Activated effector memory CD4-positive, alpha-beta T cell treated with Interleukin-2 at 50 U/mL for 16 hours (primary cell): ENCODE measurements at regions not wholly inside any gene's neighbourhood (a gene's known extent, or its start where the extent isn't known, plus 50 kb on each side); places are given as distances from the start of the nearest gene placed in this dataset.
A peak's percentile ranks its signal among the peaks of the same experiment; 100 is the strongest.

Experiments used
- DNase-seq: peaks from one replicate; pipeline ENCODE4 v3.0.0-alpha.2; 2020

DNA sequence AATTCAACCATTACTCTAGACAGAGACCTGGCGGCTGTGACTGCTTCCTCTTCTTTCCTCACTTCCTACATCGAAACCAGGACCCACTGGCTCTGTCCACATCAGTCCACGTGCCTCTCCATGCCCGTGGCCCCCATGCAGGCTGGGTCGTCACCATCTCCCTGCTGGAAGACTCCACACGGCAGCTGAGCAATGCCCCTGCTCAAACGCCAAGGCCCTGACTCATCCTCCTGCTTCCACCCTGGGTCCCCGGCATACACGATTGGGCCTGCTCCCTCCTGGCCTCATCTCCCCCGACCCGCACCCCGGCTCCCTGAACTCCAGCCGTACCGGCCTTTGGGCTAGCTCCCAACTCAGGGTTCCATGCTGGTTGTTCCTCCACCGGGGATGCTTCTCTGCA lies 67.2 kb upstream of the IER5L start:
- no peak for DNase-seq

DNA sequence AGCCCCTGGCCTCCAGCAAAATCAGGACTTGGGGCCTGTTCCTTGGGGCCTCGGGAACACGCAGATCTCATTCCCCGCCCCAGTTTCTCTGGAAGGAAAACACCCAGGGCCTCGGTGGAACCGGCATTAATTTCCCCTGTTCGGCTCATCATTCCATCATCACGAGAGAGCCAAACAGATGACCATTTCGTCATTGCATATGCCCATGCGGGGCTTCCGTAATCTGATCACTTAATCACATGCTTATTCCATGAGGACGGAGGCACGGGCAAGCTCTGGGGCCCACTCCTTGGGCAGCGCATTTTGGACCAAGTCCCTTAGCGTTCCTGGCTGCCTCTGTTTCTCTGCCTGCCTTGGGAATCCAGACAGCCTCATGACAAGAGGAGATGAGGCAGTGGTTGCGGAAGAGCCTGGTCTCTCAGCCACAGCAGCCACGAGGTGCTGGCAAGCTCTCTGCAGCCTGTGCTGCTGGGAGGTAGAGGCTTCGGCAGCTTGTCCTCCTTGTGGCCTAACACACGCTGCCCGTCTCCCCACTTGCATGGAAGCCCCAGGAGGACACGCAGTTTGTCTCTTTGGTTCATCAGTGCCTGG lies 65.0 kb upstream of the IER5L start:
- DNase-seq: no peak

DNA sequence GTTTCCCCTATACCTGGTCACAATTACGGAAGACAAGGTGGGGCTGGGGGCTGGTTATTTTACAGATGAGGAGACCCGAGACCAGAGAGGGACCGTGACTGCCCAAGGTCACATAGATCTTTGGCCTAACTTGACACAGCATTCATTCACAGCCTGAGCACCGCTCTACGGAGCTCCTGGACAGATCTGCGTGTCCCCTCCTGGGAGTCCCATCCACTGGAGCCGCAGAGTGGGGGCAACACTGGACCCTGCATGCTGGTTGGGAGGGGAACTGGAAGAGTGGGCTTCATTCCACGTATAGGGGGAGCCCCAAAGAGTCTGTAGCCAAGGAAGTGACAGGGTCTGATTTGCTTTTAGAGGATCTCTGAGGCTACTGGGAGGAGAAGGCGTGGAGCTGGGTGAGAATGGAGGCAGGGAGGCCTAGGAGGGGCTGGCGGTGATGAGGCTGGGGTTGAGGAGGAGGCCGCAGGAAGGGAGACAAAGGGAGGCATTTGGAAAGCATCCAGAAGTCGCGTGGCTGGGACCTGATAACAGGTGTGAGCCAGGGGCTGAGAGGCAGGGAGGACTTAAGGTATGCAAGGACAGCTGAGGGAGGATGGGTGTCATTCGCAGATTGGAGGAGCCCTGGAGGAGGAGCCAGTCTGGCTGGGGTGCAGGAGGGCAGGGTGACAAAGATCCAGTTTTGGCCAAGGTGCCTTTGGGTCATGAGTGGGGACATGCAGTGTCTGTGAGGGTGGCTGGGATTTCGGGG lies 64.3 kb upstream of the IER5L start:
- DNase-seq: no peak

DNA sequence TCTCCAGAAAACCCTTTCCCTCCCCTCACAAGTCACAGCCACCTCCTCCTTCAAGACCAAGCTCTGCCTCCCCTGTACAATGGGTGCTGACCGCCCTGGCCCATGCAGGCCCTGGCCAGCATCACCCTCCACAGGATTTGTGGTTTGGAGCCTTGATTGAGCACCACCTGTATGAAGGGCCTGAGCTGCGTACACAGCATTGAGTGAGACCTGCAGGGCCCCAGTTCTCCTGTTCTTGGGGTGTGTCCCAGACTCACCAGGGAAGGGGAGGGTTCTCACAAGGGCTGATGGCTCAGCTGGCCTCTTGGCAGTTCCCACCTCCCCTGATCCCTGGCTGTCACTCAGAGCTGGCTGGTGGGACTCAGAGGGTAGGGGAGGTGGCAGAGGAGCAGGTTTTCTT lies 63.7 kb upstream of the IER5L start:
- DNase-seq: no peak

DNA sequence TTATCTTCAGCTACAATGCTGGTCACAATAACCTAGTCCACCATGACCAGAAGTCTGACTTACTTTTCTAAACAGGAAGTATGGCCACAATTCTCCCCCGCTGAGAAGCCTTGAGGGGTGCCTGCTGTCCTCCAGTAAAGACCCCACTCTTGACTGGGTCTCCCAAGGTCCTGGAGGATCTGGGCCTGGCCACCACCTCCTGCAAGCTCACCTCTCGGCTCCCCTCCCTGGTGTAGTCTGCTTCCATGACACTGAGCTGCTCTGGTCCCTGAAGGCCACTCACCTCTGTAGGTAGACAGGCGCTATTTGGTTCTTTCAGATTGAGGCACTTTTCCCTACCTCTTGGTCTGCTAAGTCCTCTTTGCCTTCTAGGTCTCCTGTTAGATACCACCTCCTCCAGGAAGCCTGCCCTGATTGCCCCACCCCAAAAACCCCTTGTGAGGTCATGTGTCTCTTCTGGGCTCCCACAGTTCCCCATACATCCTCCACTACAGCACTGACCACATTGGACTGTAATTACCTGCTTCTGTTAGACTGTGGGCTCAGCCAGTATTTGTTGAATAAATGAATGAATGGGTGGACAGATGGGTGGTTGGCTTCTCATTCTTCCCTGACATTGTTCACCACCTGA lies 62.6 kb upstream of the IER5L start:
- DNase-seq: no peak

DNA sequence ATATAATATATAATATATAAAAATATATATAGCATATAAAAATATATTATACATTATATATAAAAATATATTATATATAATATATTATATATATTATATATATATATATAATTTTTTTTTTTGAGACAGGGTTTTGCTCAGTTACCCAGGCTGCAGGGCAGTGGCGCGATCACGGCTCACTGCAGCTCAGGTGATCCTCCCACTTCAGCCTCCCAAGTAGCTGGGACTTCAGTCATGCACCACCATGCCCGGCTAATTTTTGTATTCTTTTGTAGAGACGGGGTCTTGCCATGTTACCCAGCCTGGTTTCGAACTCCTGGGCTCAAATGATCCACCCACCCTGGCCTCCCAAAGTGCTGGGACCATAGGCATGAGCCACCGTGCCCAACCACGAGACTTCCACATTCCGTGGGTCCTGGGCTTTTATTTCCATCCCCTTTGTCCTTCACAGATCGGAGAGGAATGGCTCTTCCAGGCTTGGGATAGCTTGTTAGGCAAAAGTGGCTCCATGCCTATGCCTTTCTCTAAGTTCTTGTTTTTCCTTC lies 62.0 kb upstream of the IER5L start:
- no peak for DNase-seq

GRCh38 chr9:129237803-129238202 lies 59.7 kb upstream of the IER5L start:
- no peak for DNase-seq

GRCh38 chr9:129237164-129237611 lies 59.1 kb upstream of the IER5L start:
- no peak for DNase-seq

GRCh38 chr9:129236441-129237145 lies 58.5 kb upstream of the IER5L start:
- no peak for DNase-seq

DNA sequence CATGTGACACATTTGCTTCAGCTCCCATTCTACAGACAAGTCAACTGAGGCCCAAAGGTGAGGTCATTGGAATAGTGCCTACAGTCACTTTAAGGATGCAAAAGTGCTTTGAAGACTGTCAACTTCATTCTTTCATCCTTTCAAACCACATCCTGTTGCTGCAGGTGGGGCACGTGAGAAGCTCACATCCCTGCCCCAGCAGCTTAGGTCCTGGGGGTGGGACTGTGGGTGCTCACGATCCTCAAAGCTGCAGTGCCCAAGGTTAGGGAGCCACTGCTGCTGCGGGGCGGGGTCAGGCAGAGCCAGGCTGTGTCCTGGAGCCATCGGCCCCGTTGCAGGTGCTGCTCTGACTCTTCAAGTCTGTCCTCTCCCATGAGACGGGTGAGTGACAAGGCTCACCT lies 57.9 kb upstream of the IER5L start:
- peak; percentile 62 for DNase-seq

- no peak for DNase-seq
Observed at GRCh38 chr9:129235041-129235930, 57.2 kb upstream of the IER5L start.

DNA sequence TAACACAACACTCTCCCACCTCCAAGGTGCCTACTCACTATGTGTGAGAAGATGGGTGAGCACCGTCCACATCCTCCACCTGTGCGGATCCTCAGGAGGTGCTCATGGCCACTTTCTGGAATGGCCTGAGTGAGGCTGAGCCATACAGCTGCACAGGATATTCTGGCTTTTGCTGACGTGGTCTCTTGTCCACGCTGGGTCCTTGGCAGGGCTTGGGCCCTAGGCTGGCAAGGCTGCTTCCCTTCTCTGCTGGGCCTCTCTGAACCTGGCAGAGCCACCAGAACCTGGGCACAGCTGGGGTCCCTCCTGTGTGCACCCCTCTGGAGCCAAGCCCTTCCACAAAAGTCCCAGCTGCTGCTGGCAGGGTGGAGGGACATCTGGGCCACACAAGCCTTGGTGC lies 56.4 kb upstream of the IER5L start:
- DNase-seq: no peak

DNA sequence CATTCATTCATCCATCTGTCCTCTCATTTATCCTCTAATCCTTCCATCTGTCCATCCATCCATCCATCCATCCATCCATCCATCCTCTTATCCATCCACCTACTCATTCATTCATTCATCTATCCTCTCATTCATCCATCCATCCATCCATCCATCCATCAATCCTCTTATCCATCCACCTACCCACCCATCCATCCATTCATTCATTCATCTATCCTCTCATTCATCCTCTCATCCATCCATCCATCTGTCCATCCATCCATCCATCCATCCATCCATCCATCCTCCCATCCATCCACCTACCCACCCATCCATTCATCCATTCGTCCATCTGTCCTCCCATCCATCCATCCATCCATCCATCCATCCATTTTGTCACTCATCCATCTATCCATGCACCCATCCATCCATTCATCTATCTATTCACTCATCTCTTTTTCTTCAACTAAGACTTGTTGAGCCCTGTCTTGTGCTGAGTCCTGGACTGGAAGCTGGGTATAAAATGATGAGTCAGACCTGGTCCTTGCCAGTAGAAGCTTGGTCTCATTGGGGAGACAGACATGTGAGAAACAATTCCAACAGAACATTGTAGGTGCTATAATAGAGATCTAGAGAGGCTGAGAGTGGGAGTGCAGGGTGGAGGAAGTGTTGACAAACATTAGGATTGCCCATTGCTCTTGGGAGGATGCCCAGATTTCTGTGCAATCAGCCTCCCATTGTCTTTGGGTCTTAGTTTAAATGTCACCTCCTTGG lies 55.0 kb upstream of the IER5L start:
- DNase-seq: no peak

GRCh38 chr9:129231759-129232158 lies 53.7 kb upstream of the IER5L start:
- no peak for DNase-seq

DNA sequence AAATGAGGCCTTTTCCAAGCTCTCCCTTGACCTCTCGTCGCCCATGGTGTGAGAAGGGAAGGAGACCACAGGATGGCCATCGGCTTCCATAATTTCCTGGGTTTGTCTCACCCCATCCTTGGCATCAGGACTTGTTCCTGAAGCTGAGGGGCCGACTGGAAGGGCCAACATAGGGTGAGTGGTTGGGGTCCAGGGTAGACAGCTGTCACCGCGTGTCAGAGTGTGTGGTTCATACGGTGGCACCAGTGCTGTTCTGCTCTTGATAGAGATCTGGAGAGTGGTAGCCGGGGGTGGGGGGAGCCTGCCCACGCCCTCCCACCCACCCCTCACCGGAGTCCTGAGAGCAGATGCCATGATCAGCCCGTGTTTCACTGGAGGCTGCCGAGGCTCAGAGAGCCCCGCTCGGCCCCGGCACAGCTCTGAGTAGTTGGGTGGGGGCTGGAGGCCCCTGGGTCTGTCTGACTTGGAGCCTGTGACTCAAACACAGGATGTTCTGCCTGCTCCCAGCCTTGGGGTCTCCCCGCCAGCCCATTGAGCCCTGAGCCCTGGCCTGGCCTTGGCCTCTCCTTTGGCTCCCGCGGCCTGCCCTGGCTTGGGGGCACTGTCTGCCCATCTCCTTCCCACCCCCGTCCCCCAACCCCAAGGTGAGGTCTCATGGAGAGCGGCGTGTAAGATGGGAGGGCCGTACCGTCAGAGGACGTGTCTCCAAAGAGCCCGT lies 53.1 kb upstream of the IER5L start:
- no peak for DNase-seq

DNA sequence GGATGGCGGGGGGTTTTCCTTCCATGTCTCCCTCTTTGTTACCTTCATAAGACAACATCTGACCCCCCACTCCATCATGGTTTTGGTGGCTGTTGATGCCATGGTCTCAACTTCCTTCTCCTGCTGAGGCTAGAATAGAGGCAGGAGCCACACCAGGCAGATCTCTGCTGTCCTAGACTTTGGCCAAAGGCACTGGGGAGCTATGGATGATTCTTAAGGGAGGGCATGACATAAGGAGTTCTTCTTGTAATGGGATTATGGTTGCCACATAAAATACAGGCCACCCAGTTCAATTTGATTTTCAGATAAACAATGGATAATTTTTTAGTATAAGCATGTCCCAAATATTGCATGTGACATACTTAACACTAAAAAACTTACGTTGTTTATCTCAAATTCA lies 52.2 kb upstream of the IER5L start:
- DNase-seq: no peak
